GM12891 (cell line): ENCODE measurements at regions not wholly inside any gene's neighbourhood (a gene's known extent, or its start where the extent isn't known, plus 50 kb on each side); places are given as distances from the start of the nearest gene placed in this dataset.
"Not testable (repeated sequence)": the region's sequence is repeated elsewhere in the genome, so short reads cannot be mapped to it uniquely, and the experiment has no call there.

Experiments
- POLR2A ChIP-seq: IDR thresholded peaks from 2 replicates; pipeline ENCODE4 v1.6.1; 2011; ENCODE audit warnings: low read depth, low read length, control low read depth
- POLR2AphosphoS5 ChIP-seq: IDR thresholded peaks from 2 replicates; pipeline ENCODE4 v1.6.1; 2011; ENCODE audit warnings: low read depth, low read length, control low read depth
- SPI1 ChIP-seq: IDR thresholded peaks from 2 replicates; pipeline ENCODE4 v1.6.1; 2011; ENCODE audit warnings: low read depth, low read length, control low read depth

- TF ChIP-seq POLR2A, POLR2AphosphoS5, SPI1: not testable (repeated sequence)
These were observed 56.5 kb upstream of the ABHD2 start for GRCh38 chr15:89031637-89032285.
